ENCODE measurements at regions not wholly inside any gene's neighbourhood (a gene's known extent, or its start where the extent isn't known, plus 50 kb on each side); places are given as distances from the start of the nearest gene placed in this dataset.

DNA sequence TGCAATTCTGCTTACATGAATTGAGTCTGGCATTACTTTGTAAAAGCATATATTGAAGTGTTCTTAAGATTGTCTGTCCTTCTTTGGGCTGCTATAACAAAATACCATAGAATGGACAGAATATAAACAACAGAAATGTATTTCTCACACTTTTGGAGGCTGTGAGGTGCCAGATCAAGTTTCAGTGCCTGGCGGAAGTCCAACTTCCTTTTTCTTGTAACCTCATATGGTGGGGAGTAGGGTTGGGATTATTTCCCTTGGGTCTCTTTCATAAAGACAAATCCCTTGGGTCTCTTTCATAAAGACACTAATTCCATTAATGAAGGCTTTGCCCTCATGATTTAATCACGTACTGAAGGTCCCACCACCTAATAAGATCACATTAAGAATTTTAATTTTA is 199.3 kb upstream of the GRID2 start:
- no peak overlapping the region for H3K27ac ChIP-seq (ENCODE audit: insufficient read depth, low read length)
- no peaks in the 10 kb centered on the region for H3K79me2 ChIP-seq (ENCODE audit: control insufficient read depth, insufficient read depth, low read length)
- DNase-seq (ENCODE audit: low read depth in 2 of 2) = peak in 1 of 2 donors; percentile 2
- H3K4me3 ChIP-seq (replicated peaks in 1 of 4; ENCODE audit: control extremely low read depth in 1 of 4, insufficient read depth in 1 of 4, low read depth in 3 of 4, low read length in 4 of 4) = no peak overlapping the region
- H3K4me2 ChIP-seq (ENCODE audit: extremely low read depth, insufficient read depth, low read length) = no peak overlapping the region
- H2AFZ ChIP-seq (ENCODE audit: low read length) = no peak overlapping the region
- H3K27me3 ChIP-seq (ENCODE audit: control insufficient read depth, insufficient read depth, low read length) = no peaks in the 10 kb centered on the region
- no peak overlapping the region for H3K9ac ChIP-seq (ENCODE audit: insufficient read depth, low read length)
- TF ChIP-seq, protein P1, sequence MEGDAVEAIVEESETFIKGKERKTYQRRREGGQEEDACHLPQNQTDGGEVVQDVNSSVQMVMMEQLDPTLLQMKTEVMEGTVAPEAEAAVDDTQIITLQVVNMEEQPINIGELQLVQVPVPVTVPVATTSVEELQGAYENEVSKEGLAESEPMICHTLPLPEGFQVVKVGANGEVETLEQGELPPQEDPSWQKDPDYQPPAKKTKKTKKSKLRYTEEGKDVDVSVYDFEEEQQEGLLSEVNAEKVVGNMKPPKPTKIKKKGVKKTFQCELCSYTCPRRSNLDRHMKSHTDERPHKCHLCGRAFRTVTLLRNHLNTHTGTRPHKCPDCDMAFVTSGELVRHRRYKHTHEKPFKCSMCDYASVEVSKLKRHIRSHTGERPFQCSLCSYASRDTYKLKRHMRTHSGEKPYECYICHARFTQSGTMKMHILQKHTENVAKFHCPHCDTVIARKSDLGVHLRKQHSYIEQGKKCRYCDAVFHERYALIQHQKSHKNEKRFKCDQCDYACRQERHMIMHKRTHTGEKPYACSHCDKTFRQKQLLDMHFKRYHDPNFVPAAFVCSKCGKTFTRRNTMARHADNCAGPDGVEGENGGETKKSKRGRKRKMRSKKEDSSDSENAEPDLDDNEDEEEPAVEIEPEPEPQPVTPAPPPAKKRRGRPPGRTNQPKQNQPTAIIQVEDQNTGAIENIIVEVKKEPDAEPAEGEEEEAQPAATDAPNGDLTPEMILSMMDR (conservative IDR thresholded peaks at IDR 0.05 in 1 of 2, IDR thresholded peaks at IDR 0.05 in 1 of 2; ENCODE audit: low read depth in 1 of 2, low read length in 2 of 2) = no peak
- no peak for TF ChIP-seq EZH2 (IDR thresholded peaks at IDR 0.05; ENCODE audit: low read length, missing control alignments)
- no peaks in the 10 kb centered on the region for H3K36me3 ChIP-seq (ENCODE audit: control insufficient read depth, insufficient read depth, low read length)
- H3K9me3 ChIP-seq (ENCODE audit: control insufficient read depth, insufficient read depth, low read depth, low read length) = no peaks in the 10 kb centered on the region
- no peaks in the 10 kb centered on the region for H4K20me1 ChIP-seq (ENCODE audit: control insufficient read depth, extremely low read depth, insufficient read depth, low read length)
- H3K4me1 ChIP-seq (ENCODE audit: control insufficient read depth, extremely low read depth, insufficient read depth, low read length) = no peaks in the 10 kb centered on the region

DNA sequence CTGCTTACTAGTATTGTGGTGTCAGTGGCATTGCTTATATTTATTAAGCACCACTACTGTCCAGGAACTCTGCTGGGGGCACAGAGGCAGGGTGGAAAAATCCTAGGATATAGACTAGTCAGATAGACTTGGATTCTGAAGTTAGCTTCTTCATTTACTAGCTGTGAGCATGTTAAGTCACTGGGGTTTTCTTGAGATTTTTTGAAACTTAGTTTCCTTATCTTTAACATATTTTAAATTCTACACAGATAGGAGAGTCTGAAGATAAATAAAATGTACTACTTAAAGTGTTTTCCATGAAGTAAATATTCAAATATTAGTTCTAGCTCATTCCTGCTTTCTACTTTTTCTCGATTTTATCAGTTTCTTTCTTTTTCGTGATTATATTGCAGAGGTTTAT is 196.9 kb upstream of the GRID2 start:
- H4K20me1 ChIP-seq (ENCODE audit: control insufficient read depth, extremely low read depth, insufficient read depth, low read length) = no peaks in the 10 kb centered on the region
- H3K27me3 ChIP-seq (ENCODE audit: control insufficient read depth, insufficient read depth, low read length) = no peaks in the 10 kb centered on the region
- DNase-seq (ENCODE audit: low read depth in 2 of 2) = peak in 1 of 2 donors; percentile 14
- no peak overlapping the region for H3K27ac ChIP-seq (ENCODE audit: insufficient read depth, low read length)
- no peak overlapping the region for H3K9ac ChIP-seq (ENCODE audit: insufficient read depth, low read length)
- no peak overlapping the region for H3K4me3 ChIP-seq (replicated peaks in 1 of 4; ENCODE audit: control extremely low read depth in 1 of 4, insufficient read depth in 1 of 4, low read depth in 3 of 4, low read length in 4 of 4)
- H3K4me2 ChIP-seq (ENCODE audit: extremely low read depth, insufficient read depth, low read length) = no peak overlapping the region
- no peaks in the 10 kb centered on the region for H3K79me2 ChIP-seq (ENCODE audit: control insufficient read depth, insufficient read depth, low read length)
- H2AFZ ChIP-seq (ENCODE audit: low read length) = no peak overlapping the region
- no peaks in the 10 kb centered on the region for H3K9me3 ChIP-seq (ENCODE audit: control insufficient read depth, insufficient read depth, low read depth, low read length)
- H3K4me1 ChIP-seq (ENCODE audit: control insufficient read depth, extremely low read depth, insufficient read depth, low read length) = no peaks in the 10 kb centered on the region
- no peaks in the 10 kb centered on the region for H3K36me3 ChIP-seq (ENCODE audit: control insufficient read depth, insufficient read depth, low read length)
- TF ChIP-seq, protein P1 (conservative IDR thresholded peaks at IDR 0.05 in 1 of 2, IDR thresholded peaks at IDR 0.05 in 1 of 2; ENCODE audit: low read depth in 1 of 2, low read length in 2 of 2) = no peak
- no peak for TF ChIP-seq EZH2 (IDR thresholded peaks at IDR 0.05; ENCODE audit: low read length, missing control alignments)

DNA sequence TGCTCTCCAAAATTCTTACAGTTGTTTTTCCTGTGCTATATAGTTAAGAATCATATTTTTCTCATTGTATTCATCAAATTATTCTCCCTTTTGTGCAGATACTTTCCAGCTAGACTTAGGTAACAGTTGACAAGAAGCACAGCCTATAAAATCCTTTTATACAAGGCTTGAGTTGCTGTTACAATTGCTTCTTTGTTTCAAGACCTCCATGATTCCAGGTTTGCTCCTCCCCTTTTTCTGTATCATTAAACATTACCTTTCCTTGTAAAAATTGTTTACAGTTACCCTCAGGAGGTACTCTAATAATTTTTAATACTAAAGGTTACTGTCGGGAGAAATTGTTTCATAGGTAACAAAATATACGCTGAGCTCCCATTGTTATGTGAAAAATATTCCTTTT is 192.3 kb upstream of the GRID2 start:
- H3K4me2 ChIP-seq (ENCODE audit: extremely low read depth, insufficient read depth, low read length) = no peak overlapping the region
- H3K27me3 ChIP-seq (ENCODE audit: control insufficient read depth, insufficient read depth, low read length) = no peaks in the 10 kb centered on the region
- H3K36me3 ChIP-seq (ENCODE audit: control insufficient read depth, insufficient read depth, low read length) = no peaks in the 10 kb centered on the region
- no peaks in the 10 kb centered on the region for H3K79me2 ChIP-seq (ENCODE audit: control insufficient read depth, insufficient read depth, low read length)
- no peak overlapping the region for H3K9ac ChIP-seq (ENCODE audit: insufficient read depth, low read length)
- no peak overlapping the region for H3K4me3 ChIP-seq (replicated peaks in 1 of 4; ENCODE audit: control extremely low read depth in 1 of 4, insufficient read depth in 1 of 4, low read depth in 3 of 4, low read length in 4 of 4)
- no peaks in the 10 kb centered on the region for H3K4me1 ChIP-seq (ENCODE audit: control insufficient read depth, extremely low read depth, insufficient read depth, low read length)
- H4K20me1 ChIP-seq (ENCODE audit: control insufficient read depth, extremely low read depth, insufficient read depth, low read length) = no peaks in the 10 kb centered on the region
- H2AFZ ChIP-seq (ENCODE audit: low read length) = no peak overlapping the region
- H3K27ac ChIP-seq (ENCODE audit: insufficient read depth, low read length) = no peak overlapping the region
- H3K9me3 ChIP-seq (ENCODE audit: control insufficient read depth, insufficient read depth, low read depth, low read length) = no peaks in the 10 kb centered on the region
- DNase-seq (ENCODE audit: low read depth in 2 of 2) = no peak
- TF ChIP-seq, protein P1 (conservative IDR thresholded peaks at IDR 0.05 in 1 of 2, IDR thresholded peaks at IDR 0.05 in 1 of 2; ENCODE audit: low read depth in 1 of 2, low read length in 2 of 2) = no peak
- TF ChIP-seq EZH2 (IDR thresholded peaks at IDR 0.05; ENCODE audit: low read length, missing control alignments) = no peak
